ENCODE measurements at regions not wholly inside any gene's neighbourhood (a gene's known extent, or its start where the extent isn't known, plus 50 kb on each side); places are given as distances from the start of the nearest gene placed in this dataset.

DNA sequence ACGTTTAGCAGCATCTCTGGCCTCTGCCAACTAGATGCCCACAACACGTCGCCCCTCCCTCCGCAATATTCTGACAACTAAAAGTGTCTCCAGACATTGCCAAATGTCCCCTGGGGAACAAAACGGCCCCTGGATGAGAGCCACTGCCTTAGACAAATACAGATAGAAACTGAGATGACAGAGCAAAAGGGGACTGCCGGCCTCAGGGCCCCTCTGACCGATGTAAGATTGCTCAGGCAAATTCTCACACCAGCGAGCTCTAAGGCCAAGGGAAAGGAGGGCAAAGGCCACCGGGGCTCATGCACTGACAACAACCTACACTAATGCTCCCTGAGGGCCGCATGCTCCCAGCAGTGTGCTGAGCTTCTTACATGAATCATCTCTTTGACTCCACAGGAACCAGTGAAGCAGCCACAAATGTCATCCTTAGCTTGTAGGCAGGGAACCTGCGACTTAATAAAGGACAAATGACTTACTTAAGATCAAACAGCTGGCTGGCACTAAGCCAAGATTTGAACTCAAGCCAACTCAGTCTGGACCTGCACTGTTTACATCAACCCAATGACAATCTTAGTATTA is 228.5 kb downstream of the TTC32 start:
- Histone ChIP-seq H3K27me3 (ENCODE audit: control insufficient read depth, low read length) (no peaks in the 10 kb centered on the region), H3K79me2 (ENCODE audit: control insufficient read depth, low read length) (no peaks in the 10 kb centered on the region), H3K9me2 (replicated peaks; ENCODE audit: control insufficient read depth, low read length) (no peaks in the 10 kb centered on the region), H3K9me3 (ENCODE audit: control insufficient read depth, insufficient read depth, low read length) (no peaks in the 10 kb centered on the region), H3K4me2 (ENCODE audit: low read length) (no peak overlapping the region), H4K20me1 (ENCODE audit: control insufficient read depth, insufficient read depth, low read depth, low read length) (no peaks in the 10 kb centered on the region), H3F3A (ENCODE audit: control insufficient read depth, insufficient read depth) (no peaks in the 10 kb centered on the region), H3K4me3 (ENCODE audit: low read length) (no peak overlapping the region), H3K4me1 (ENCODE audit: control insufficient read depth, low read length) (no peaks in the 10 kb centered on the region), H3K36me3 (ENCODE audit: control insufficient read depth, low read length) (no peaks in the 10 kb centered on the region), H3K27ac (ENCODE audit: low read depth, low read length) (no peak overlapping the region)
- no peak for TF ChIP-seq EZH2phosphoT487 (IDR thresholded peaks at IDR 0.05; ENCODE audit: borderline replicate concordance, low read length)
- TF ChIP-seq, protein P1, sequence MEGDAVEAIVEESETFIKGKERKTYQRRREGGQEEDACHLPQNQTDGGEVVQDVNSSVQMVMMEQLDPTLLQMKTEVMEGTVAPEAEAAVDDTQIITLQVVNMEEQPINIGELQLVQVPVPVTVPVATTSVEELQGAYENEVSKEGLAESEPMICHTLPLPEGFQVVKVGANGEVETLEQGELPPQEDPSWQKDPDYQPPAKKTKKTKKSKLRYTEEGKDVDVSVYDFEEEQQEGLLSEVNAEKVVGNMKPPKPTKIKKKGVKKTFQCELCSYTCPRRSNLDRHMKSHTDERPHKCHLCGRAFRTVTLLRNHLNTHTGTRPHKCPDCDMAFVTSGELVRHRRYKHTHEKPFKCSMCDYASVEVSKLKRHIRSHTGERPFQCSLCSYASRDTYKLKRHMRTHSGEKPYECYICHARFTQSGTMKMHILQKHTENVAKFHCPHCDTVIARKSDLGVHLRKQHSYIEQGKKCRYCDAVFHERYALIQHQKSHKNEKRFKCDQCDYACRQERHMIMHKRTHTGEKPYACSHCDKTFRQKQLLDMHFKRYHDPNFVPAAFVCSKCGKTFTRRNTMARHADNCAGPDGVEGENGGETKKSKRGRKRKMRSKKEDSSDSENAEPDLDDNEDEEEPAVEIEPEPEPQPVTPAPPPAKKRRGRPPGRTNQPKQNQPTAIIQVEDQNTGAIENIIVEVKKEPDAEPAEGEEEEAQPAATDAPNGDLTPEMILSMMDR (IDR thresholded peaks at IDR 0.05; ENCODE audit: low read depth, low read length, poor library complexity, severe bottlenecking) = no peak

GRCh38 chr2:19671916-19672315 is 229.9 kb downstream of the TTC32 start:
- Histone ChIP-seq H3K9me2 (replicated peaks; ENCODE audit: control insufficient read depth, low read length) (no peaks in the 10 kb centered on the region), H3F3A (ENCODE audit: control insufficient read depth, insufficient read depth) (no peaks in the 10 kb centered on the region), H3K27ac (ENCODE audit: low read depth, low read length) (no peak overlapping the region), H3K36me3 (ENCODE audit: control insufficient read depth, low read length) (no peaks in the 10 kb centered on the region), H3K4me3 (ENCODE audit: low read length) (no peak overlapping the region), H3K4me2 (ENCODE audit: low read length) (no peak overlapping the region), H3K9me3 (ENCODE audit: control insufficient read depth, insufficient read depth, low read length) (no peaks in the 10 kb centered on the region), H3K79me2 (ENCODE audit: control insufficient read depth, low read length) (no peaks in the 10 kb centered on the region), H4K20me1 (ENCODE audit: control insufficient read depth, insufficient read depth, low read depth, low read length) (no peaks in the 10 kb centered on the region), H3K27me3 (ENCODE audit: control insufficient read depth, low read length) (no peaks in the 10 kb centered on the region), H3K4me1 (ENCODE audit: control insufficient read depth, low read length) (no peaks in the 10 kb centered on the region)
- no peak for TF ChIP-seq EZH2phosphoT487 (IDR thresholded peaks at IDR 0.05; ENCODE audit: borderline replicate concordance, low read length)
- TF ChIP-seq, protein P1 (IDR thresholded peaks at IDR 0.05; ENCODE audit: low read depth, low read length, poor library complexity, severe bottlenecking) = no peak

GRCh38 chr2:19671311-19671710 is 230.5 kb downstream of the TTC32 start:
- Histone ChIP-seq H3K9me2 (replicated peaks; ENCODE audit: control insufficient read depth, low read length) (no peaks in the 10 kb centered on the region), H4K20me1 (ENCODE audit: control insufficient read depth, insufficient read depth, low read depth, low read length) (no peaks in the 10 kb centered on the region), H3K79me2 (ENCODE audit: control insufficient read depth, low read length) (no peaks in the 10 kb centered on the region), H3K27ac (ENCODE audit: low read depth, low read length) (no peak overlapping the region), H3K4me2 (ENCODE audit: low read length) (no peak overlapping the region), H3K27me3 (ENCODE audit: control insufficient read depth, low read length) (no peaks in the 10 kb centered on the region), H3K9me3 (ENCODE audit: control insufficient read depth, insufficient read depth, low read length) (no peaks in the 10 kb centered on the region), H3K36me3 (ENCODE audit: control insufficient read depth, low read length) (no peaks in the 10 kb centered on the region), H3F3A (ENCODE audit: control insufficient read depth, insufficient read depth) (no peaks in the 10 kb centered on the region), H3K4me3 (ENCODE audit: low read length) (no peak overlapping the region), H3K4me1 (ENCODE audit: control insufficient read depth, low read length) (no peaks in the 10 kb centered on the region)
- no peak for TF ChIP-seq EZH2phosphoT487 (IDR thresholded peaks at IDR 0.05; ENCODE audit: borderline replicate concordance, low read length)
- TF ChIP-seq, protein P1 (IDR thresholded peaks at IDR 0.05; ENCODE audit: low read depth, low read length, poor library complexity, severe bottlenecking) = no peak

Measured in DOHH2 (cell line).